Activated effector memory CD4-positive, alpha-beta T cell treated with anti-CD3 and anti-CD28 coated beads, Interleukin-2, amount 50 U/mL, for 16 hours (primary cell): ENCODE measurements at regions not wholly inside any gene's neighbourhood (a gene's known extent, or its start where the extent isn't known, plus 50 kb on each side); places are given as distances from the start of the nearest gene placed in this dataset.
"Not testable (repeated sequence)": the region's sequence is repeated elsewhere in the genome, so short reads cannot be mapped to it uniquely, and the experiment has no call there.

ENCODE experiments used
- DNase-seq: peaks from one replicate; pipeline ENCODE4 v3.0.0-alpha.2; 2020

GRCh38 chr20:17834804-17835203 lies 133.8 kb downstream of the SNX5 start:
- DNase-seq, result no peak

GRCh38 chr20:17833036-17833674 lies 133.4 kb downstream of the BANF2 start:
- DNase-seq, result no peak

- peak; percentile 6 for DNase-seq
Observed at GRCh38 chr20:17832236-17832915, 132.6 kb downstream of the BANF2 start.

- no peak for DNase-seq
Observed at GRCh38 chr20:17828598-17829144, 128.9 kb downstream of the BANF2 start.

- no peak for DNase-seq
Observed at GRCh38 chr20:17827759-17828559, 128.2 kb downstream of the BANF2 start.

GRCh38 chr20:17827079-17827478 lies 127.3 kb downstream of the BANF2 start:
- DNase-seq, result no peak

GRCh38 chr20:17825960-17826843 lies 126.4 kb downstream of the BANF2 start:
- no peak for DNase-seq

- DNase-seq, result no peak
Observed at GRCh38 chr20:17825252-17825959, 125.6 kb downstream of the BANF2 start.

GRCh38 chr20:17824676-17825251 lies 125.0 kb downstream of the BANF2 start:
- DNase-seq, result no peak

- DNase-seq, result no peak
Observed at GRCh38 chr20:17823409-17824144, 123.8 kb downstream of the BANF2 start.

GRCh38 chr20:17822540-17823408 lies 123.0 kb downstream of the BANF2 start:
- no peak for DNase-seq

- no peak for DNase-seq
Observed at GRCh38 chr20:17822039-17822438, 122.3 kb downstream of the BANF2 start.

GRCh38 chr20:17821606-17822005 lies 121.8 kb downstream of the BANF2 start:
- not testable (repeated sequence) for DNase-seq

- no peak for DNase-seq
Observed at GRCh38 chr20:17819395-17820093, 119.8 kb downstream of the BANF2 start.

- no peak for DNase-seq
Observed at GRCh38 chr20:17818187-17818586, 118.4 kb downstream of the BANF2 start.

- DNase-seq, result no peak
Observed at GRCh38 chr20:17816804-17817587, 117.2 kb downstream of the BANF2 start.

GRCh38 chr20:17811628-17811965 lies 111.8 kb downstream of the BANF2 start:
- no peak for DNase-seq
